GM19467 (cell line): ENCODE measurements at regions not wholly inside any gene's neighbourhood (a gene's known extent, or its start where the extent isn't known, plus 50 kb on each side); places are given as distances from the start of the nearest gene placed in this dataset.

ENCODE experiments used
- ATAC-seq: cut with Tn5 transposase; IDR thresholded peaks from one replicate; pipeline ENCODE4 v1.9.1; 2021; ENCODE audit warnings: mild to moderate bottlenecking, moderate library complexity; ENCODE audit not compliant: unreplicated experiment

- no peak for ATAC-seq
These were observed 313.5 kb downstream of the CAAP1 start for GRCh38 chr9:26579056-26579455.

DNA sequence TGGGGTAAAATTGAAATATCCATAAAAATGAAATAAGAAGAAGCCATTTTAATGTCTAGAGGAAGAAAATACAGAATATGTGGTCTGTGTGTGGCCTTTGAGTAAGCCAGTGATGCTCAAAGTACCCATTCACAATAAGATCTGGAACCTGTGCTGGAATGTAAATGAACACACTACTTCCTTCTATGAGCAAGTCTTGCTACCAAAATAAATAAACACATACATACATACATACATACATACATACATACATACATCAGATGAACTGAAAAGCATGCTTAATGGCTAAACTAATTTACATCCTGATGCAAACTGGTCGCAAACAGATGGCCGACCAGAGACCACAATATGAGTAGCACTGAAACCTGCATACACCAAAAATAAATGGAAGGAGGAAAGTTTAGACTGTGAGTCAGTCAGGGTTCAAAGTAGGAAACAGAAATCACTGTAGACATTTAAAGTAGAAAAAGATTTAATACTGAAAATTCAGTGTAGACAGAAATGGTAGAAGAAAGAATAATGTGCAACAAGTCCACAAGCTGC, 317.6 kb downstream of the CAAP1 start:
- no peak for ATAC-seq

GRCh38 chr9:26574256-26574655, 318.3 kb downstream of the CAAP1 start:
- ATAC-seq = no peak

DNA sequence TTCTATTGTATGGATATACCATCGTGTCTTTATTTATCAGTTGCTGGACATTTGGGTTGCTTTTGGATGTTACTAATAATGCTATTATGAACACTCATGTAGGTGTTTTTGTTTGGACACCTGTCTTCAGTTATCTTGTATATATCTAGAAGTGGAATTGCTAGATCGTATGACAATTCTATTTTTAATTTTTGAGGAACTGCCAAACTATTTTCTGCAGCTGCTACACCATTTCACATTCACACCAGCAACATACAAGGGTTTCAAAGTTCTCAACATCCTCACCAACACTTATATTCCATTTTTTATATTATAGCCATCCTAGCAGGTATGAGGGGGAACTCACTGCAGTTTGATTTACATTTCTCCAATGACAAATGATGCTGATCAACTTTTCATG, 324.6 kb downstream of the CAAP1 start:
- no peak for ATAC-seq

DNA sequence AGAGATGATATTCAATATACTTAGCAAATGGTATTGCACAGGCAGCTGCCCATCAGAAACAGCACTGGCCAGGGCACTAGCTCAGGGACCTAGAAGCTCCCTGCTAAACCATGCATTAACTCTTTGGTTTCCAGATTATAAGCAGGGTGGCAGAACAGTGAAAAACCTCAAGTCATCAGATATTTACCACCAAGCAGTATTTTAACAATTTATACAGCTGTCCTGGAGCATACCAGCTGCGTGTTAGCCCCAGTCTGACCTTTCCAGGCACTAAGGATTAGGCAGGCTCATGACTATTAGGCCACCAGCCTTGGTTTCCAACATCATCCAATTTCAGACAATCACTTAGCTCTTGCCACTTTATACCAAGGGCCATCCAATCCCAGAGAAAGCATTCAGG, 326.5 kb downstream of the CAAP1 start:
- ATAC-seq = no peak

- ATAC-seq = no peak
These were observed 327.5 kb downstream of the CAAP1 start for GRCh38 chr9:26565118-26565517.

- ATAC-seq = no peak
These were observed 330.3 kb downstream of the CAAP1 start for GRCh38 chr9:26562338-26562737.

DNA sequence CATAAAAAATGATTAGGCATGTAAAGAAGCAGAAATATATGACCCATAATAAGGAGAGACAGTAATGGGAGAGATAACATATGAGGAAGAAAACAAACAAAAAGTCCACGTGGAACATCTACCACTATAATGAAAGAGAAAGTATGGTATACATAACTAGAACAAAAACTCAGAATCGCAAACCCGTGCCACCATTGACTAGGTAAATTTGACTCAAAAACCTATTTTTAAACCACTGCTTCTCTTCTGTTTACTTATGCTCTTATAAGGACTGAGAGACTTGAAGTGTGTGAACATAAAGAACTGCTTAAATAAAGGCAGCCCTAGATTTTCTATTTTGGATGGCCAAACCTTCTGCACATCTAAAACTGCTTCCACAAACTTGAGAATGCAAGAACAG, 330.7 kb downstream of the CAAP1 start:
- ATAC-seq = no peak

DNA sequence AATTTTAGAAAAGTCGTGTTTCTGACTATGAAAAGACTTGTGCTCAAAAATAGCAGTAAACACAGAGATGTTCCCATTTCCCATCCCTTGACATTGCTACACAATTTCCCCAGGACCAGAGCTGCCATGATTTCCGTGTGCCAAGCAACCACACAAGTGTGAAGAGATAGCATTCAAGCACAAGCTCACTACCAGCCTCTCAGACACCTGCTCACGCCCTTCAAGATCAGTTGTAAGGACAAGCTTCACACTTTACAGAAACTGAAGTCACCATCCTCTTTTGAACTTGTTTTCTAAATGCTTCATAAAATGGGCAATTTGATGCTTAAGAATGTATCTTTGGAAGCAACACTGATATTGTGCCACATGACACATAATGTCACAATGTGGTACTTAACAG, 333.1 kb downstream of the CAAP1 start:
- no peak for ATAC-seq

GRCh38 chr9:26551971-26552370, 340.6 kb downstream of the CAAP1 start:
- ATAC-seq = no peak

DNA sequence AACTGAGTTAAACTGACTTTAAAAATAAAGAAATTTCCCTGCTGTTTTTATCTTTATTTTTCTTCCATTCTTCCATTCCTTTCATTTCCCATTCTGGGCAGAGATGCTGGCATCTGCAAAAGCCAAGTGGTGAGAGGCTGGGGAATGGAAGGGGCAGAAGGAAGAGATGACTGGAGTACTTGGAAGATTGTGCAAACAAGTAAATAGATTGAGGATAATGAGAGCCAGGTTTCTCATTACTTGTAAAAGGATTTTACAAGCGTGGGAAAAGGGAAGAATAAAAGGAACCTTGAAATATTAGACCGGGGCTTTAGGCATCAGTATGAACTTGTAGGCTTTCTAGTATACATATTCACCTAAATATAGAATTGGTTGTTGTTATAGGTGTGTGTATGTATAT, 341.2 kb downstream of the CAAP1 start:
- no peak for ATAC-seq

DNA sequence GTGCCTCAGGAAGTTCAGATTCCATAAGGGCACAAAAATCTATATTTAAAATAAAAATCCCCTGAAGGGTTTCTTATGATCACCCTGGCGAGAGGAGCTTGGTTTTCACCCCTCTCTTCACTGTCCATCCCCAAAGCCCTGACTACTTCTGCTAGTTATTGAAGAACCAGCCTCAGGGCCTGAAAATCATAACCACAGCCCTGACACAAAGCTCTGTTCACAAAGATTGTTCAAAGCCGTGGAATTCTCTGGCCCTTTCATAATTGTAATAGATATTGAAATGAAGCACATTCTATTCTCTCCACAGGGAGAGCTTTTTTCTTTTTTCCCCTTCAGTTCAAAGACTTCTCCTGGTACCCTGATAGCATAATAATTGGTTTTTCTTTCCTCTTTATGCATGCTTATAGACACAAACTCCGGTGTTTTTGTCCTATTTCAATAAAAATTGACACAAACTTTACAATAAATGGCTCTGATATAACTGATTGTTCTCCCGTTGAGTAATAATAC, 343.8 kb downstream of the CAAP1 start:
- no peak for ATAC-seq

DNA sequence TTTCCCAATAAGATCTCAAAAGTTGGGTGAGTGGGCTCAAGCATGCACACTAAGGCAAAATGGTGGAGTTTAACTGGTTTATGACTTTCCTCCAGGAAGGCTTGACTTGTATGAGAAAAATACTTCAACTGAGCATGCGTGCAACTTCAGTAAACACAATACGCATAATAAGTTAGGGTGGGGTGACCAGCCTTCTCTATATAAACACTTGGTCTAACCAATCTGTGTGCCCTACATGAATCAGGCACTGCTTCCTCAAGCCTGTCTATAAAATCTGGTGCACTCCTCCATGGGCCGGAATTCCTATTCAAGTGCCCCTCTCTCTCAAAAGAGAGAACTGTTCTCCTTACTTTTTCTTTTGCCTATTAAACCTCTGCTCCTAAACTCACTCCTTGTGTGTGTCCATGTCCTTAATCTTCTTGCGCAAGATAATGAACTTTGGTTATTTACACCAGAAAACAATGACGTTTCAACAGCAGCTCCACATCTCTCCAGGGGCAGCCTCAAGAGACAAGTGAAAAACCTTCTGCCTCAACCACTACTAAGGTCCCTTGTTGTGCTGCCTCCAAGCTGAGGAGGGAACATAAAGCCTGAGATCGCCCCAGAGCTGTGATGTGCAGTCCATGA, 352.6 kb downstream of the CAAP1 start:
- ATAC-seq = no peak

DNA sequence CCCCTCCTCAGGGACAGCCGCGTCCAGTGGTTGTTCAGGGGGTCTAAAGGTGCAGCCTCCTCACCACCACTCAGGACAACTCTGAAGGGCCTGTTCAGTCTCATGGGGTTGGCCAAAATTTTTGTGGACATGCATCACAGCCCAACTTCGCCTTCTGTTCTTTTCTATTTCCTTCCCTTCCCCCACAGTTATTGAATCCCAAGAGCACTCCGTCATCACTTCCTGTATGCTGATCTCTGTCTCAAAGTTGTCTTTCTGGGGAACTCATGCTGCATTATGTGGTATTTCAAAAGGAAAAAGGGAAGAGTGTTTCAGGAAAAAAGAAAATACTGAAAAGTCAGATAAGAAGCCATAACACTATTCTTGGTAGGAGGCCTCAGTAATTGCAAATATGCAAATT, 355.4 kb downstream of the CAAP1 start:
- no peak for ATAC-seq

DNA sequence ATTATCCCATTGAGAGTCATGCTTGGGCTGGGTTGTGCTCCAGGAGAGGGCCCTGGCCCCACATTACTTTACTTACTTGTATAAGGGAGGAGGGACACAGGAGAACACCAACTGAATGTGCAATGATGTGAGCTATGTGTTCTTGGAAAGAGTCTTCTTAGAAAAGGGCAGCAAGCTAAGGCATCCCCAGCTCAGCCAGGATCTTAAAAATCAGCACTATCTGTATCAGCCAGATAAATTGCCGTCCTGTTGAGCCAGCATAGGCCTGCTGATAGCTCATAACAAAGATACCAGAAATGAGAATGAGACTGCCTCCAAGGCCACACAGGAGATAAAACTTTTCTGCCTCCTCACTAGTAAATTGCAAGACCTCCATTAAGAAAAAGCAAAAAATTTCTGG, 357.5 kb downstream of the CAAP1 start:
- no peak for ATAC-seq

GRCh38 chr9:26530841-26531240, 361.8 kb downstream of the CAAP1 start:
- ATAC-seq = no peak

- ATAC-seq = no peak
These were observed 364.7 kb downstream of the CAAP1 start for GRCh38 chr9:26527931-26528330.

GRCh38 chr9:26524267-26524666, 368.3 kb downstream of the CAAP1 start:
- no peak for ATAC-seq

- ATAC-seq = no peak
These were observed 369.0 kb downstream of the CAAP1 start for GRCh38 chr9:26523577-26523976.

DNA sequence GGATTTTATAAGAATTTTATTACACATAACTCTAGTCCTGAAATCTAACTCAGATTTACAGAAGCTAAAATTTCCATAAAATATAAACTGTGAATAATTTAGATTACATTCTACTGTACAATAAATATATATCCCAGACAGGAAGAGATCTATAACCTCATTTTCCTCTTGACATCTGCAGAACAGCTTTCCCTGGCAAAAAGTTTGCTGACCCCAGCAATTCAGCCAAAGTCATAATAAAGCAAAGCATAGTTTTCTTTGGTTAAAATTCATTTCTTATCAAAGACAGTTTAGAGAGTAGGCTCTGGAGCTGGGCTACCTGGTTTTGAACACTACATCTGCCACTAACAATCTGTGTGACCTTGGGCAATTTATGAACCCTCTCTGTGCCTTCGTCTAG, 372.5 kb downstream of the CAAP1 start:
- ATAC-seq = no peak

- no peak for ATAC-seq
These were observed 375.7 kb downstream of the CAAP1 start for GRCh38 chr9:26516773-26517343.

DNA sequence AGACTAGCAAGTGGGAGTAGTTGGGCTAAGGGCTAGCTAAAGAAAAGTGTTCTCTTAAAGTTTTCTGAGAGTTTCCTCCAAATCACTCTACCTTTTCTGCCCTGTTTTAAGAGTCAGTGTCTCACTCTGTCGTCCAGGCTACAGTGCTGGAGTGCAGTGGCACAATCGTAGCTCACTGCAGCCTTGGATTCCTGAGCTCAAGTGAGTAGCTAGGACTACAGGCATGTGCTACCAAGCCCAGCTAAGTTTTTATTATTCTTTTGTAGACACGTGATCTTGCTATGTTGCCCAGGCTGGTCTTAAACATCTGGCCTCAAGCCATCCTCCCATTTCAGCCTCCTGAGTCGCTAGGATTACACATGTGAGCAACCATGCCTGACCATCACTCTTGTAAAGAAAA, 378.9 kb downstream of the CAAP1 start:
- no peak for ATAC-seq

GRCh38 chr9:26510137-26510536, 382.5 kb downstream of the CAAP1 start:
- ATAC-seq = no peak
